Large intestine (tissue), 3 donors: ENCODE measurements at regions not wholly inside any gene's neighbourhood (a gene's known extent, or its start where the extent isn't known, plus 50 kb on each side); places are given as distances from the start of the nearest gene placed in this dataset.
"Not testable (repeated sequence)": the region's sequence is repeated elsewhere in the genome, so short reads cannot be mapped to it uniquely, and the experiment has no call there.

Experiments
- DNase-seq, 2 donors: peaks; one replicate each; pipeline versions ENCODE4 v3.0.0 to v3.0.0-alpha.2; 2013
- H3K27ac ChIP-seq: one replicate; pipeline ENCODE4 v1.5.1; 2013; ENCODE audit warnings: low read length
- H3K27me3 ChIP-seq: 2 replicates; pipeline ENCODE4 v1.6.1; 2013; ENCODE audit warnings: low read length; ENCODE audit not compliant: control insufficient read depth, insufficient read depth
- H3K36me3 ChIP-seq: 2 replicates; pipeline ENCODE4 v1.6.1; 2013; ENCODE audit warnings: low read length; ENCODE audit not compliant: control insufficient read depth, insufficient read depth
- H3K4me1 ChIP-seq: one replicate; pipeline ENCODE4 v1.6.1; 2013; ENCODE audit warnings: low read length; ENCODE audit not compliant: control insufficient read depth, insufficient read depth
- H3K4me3 ChIP-seq: one replicate; pipeline ENCODE4 v1.5.1; 2013; ENCODE audit warnings: low read length
- H3K9me3 ChIP-seq: one replicate; pipeline ENCODE4 v1.6.1; 2013; ENCODE audit warnings: mild to moderate bottlenecking, low read depth, low read length, moderate library complexity; ENCODE audit not compliant: control insufficient read depth
- WGBS: methylation state at CpG from one replicate; pipeline ENCODE4 v1.1.5; 2013; ENCODE audit warnings: low lambda C conversion rate; ENCODE audit not compliant: insufficient coverage; 5-methylcytosine and 5-hydroxymethylcytosine counted together

DNA sequence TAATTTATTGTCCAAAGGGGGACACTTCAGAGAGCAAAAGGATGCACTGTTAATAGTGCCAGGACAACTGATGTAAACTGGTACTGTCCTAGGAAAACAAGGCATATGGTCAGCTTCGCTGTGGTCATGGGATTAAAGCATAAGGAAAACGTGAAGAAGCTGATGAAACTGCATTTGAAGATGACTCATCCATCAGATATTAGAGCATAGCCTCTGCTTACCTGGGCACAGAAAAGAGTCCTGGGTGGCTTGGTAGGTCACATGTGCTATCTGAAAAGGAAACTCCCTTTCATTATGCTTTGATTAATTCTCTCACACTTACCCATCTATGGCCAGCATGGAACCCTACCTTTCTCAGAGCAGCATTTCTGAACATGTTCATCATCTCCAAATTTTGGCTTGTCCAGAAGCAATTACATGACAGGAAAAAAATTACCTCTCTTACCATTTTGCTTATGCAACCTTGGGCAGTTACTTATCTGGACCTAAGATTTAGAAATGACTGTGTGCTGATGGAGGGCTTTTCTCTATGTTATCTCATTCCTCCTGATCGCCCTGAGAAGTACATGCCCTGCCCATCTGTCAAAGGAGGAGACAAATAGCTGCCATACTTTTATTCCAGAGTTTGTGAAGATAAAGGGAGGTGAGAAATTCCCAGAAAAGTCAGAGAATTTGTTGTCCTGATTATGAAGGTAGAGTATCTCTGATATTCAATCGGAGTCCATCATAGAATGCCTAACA lies 275.3 kb upstream of the SLC14A2 start:
- no peaks in the 10 kb centered on the region for H3K36me3 ChIP-seq
- 100% methylated on average over 1 of the region's 4 CpGs for WGBS
- H3K9me3 ChIP-seq: no peaks in the 10 kb centered on the region
- no peak overlapping the region for H3K4me3 ChIP-seq
- no peaks in the 10 kb centered on the region for H3K27me3 ChIP-seq
- H3K27ac ChIP-seq: no peak overlapping the region
- peak in 1 of 2 donors; percentile 18 for DNase-seq
- no peaks in the 10 kb centered on the region for H3K4me1 ChIP-seq

DNA sequence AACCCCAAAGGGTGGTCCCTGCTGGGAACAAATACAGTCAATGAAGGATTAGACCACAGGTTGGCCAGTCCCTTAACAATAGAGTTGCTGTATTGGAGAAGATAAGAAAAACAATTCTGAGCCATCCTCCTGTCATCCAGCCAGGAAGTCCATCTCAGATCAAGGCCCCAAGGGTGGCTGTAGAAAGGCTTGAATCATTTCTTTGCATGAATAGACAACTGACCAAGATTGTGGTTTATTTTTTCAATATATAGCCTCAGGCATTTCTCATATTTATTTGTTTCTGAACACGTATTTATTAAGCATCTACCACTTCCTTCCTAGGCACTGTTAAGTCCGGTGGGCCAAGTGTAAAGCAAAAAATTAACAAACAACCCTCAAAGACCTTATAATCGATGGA lies 274.4 kb upstream of the SLC14A2 start:
- Histone ChIP-seq H3K4me1 (no peaks in the 10 kb centered on the region), H3K9me3 (no peaks in the 10 kb centered on the region), H3K36me3 (no peaks in the 10 kb centered on the region), H3K27ac (no peak overlapping the region), H3K4me3 (no peak overlapping the region), H3K27me3 (no peaks in the 10 kb centered on the region)
- DNase-seq: no peak
- WGBS: 80% methylated on average over 1 of the region's 3 CpGs

DNA sequence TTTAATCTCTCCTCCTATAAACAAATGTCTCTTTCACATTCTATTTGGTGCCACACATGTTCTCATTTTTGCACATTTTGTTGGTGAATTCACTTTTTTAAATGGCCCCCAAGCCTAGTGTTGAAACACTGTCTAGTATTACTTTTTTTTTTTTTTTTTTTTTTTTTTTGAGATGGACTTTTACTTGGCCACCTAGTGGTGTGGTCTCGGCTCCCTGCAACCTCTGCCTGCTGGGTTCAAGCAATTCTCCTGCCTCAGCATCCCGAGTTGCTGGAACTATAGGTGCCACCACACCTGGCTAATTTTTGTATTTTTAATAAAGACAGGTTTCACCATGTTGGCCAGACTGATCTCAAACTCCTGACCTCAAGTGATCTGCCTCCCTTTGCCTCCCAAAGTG lies 273.8 kb upstream of the SLC14A2 start:
- WGBS: no CpG with 5 or more reads among the region's 2 CpGs
- Histone ChIP-seq H3K9me3 (no peaks in the 10 kb centered on the region), H3K36me3 (no peaks in the 10 kb centered on the region), H3K27me3 (no peaks in the 10 kb centered on the region), H3K4me1 (no peaks in the 10 kb centered on the region), H3K4me3 (no peak overlapping the region), H3K27ac (no peak overlapping the region)
- no peak for DNase-seq

DNA sequence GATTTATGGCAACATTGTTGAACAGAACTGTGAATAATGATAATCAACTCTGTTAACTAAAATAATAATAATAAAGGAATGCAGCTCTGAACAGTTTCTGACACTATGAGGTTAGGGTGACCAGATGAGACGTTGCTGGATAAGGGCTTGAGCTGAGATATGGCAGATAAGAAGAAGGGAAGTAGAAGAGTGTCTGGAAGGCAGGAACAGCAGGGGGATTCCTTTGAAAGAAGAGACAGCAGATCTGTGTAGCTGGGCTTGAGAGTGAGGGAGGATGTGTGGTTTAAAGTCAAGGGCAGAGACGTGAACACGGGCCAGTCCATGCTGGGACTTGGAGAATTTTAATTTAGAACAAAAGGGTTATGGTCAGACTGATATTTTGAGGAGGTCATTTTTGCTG lies 273.1 kb upstream of the SLC14A2 start:
- H3K27ac ChIP-seq: no peak overlapping the region
- no peak overlapping the region for H3K4me3 ChIP-seq
- H3K36me3 ChIP-seq: no peaks in the 10 kb centered on the region
- H3K4me1 ChIP-seq: no peaks in the 10 kb centered on the region
- no peaks in the 10 kb centered on the region for H3K9me3 ChIP-seq
- DNase-seq: no peak
- WGBS: no CpG with 5 or more reads among the region's 3 CpGs
- H3K27me3 ChIP-seq: no peaks in the 10 kb centered on the region

DNA sequence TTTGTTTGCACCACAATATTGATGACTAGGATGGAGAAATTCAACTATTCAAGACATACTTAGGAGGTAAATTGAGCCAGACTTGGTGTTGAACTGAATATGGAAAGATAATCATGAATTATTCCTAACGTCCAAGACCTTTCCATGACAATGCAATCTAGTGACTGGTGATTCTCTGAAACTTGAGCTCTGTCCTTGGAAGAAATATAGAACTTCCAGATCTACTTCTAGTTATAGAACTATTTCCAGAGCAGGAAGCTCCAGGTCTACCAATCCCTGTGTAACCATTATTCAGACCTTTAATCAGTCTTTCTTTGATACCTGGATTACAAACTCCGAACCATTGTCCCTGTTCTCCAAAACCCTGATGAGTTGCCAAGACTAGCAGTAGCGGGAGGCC lies 272.6 kb upstream of the SLC14A2 start:
- WGBS: no CpG with 5 or more reads among the region's 3 CpGs

DNA sequence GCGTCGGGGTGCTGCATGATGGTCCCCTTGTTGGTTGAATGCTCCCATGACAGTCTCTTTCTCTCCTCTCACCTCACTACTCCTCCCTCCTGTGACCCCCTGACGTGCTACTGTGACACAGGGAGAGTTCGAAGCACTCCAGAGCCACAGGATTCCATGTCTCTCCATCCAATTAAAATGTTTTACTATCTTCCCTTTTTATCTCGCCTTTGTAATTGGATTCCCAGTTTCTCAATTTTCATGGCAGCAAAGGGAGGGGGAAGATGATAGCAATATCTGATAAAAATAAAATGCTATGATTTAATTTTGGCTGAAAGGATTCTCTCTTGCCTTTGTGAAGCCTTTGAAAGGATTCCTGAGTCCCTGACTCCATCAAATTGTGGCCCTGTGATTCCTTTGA lies 271.9 kb upstream of the SLC14A2 start:
- H3K36me3 ChIP-seq: no peaks in the 10 kb centered on the region
- H3K4me1 ChIP-seq: no peaks in the 10 kb centered on the region
- no peaks in the 10 kb centered on the region for H3K9me3 ChIP-seq
- 90% methylated on average over 3 of the region's 5 CpGs for WGBS
- H3K4me3 ChIP-seq: no peak overlapping the region
- no peaks in the 10 kb centered on the region for H3K27me3 ChIP-seq
- DNase-seq: no peak
- no peak overlapping the region for H3K27ac ChIP-seq

More for the DNA sequence above, 272.6 kb upstream of the SLC14A2 start:
- Histone ChIP-seq H3K36me3 (no peaks in the 10 kb centered on the region), H3K9me3 (no peaks in the 10 kb centered on the region), H3K4me3 (no peak overlapping the region), H3K27ac (no peak overlapping the region), H3K4me1 (no peaks in the 10 kb centered on the region), H3K27me3 (no peaks in the 10 kb centered on the region)
- no peak for DNase-seq

DNA sequence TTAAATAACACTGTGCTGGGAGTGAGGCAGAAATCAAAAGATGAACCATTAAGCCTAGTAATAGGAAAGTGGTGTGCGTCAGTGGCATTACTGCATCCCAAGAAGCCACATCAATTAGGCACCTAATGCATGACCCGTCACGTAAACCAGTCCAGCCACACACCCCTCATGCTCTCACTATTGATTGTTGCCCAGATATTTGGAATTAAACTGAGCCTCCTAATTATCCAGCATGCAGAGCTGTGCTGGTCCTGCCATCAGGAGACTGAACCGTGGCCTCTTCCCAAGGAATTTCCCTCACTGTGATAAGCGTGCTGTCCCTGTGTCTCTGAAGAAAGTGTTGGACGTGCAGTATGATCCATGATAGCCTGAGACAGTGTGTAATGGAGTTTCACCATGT lies 270.6 kb upstream of the SLC14A2 start:
- no CpG with 5 or more reads among the region's 6 CpGs for WGBS
- DNase-seq, H3K4me3 ChIP-seq, H3K27me3 ChIP-seq, H3K4me1 ChIP-seq, H3K36me3 ChIP-seq, H3K27ac ChIP-seq, H3K9me3 ChIP-seq: not testable (repeated sequence)

DNA sequence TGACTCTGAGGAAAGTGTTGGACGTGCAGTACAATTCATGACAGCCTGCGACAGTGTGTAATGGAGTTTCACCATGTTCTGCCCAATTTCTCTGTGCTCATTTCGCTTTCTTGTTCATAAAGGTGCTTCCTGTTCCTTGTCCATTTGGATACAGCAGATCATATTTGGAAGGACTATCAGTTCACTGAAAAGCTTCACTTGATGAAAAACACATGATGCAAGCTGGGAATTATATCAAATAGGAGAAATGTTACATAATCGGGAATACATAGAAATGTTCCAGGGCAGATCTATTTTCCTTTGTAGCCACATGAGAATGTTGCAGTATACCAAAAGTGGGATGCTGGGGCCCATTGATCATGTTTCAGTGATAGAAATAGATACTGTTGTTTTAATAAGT lies 266.3 kb upstream of the SLC14A2 start:
- DNase-seq: no peak
- Histone ChIP-seq H3K36me3 (no peaks in the 10 kb centered on the region), H3K27ac (no peak overlapping the region), H3K9me3 (no peaks in the 10 kb centered on the region), H3K27me3 (no peaks in the 10 kb centered on the region), H3K4me1 (peaks cover 6% of the 10 kb centered on the region), H3K4me3 (no peak overlapping the region)
- WGBS: 88% methylated on average over 3 of the region's 4 CpGs

DNA sequence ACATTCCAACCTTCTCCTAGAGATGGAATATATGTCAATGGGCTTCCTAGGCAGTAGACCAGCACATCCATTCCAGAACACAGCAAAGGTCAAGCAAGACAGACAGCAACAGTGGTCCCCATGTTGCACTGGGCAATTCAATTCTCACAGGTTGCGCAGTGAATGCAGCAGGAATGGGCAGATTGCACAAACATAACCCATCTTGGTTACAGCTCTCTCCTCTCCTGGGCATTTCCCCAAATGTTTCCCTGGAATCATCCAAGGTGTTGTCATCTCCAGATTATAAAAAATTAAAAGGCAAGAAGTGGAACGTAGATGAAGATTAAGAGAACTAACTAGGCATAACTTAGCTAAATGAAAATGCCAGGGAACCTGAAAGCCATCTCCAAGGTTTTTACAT lies 265.8 kb upstream of the SLC14A2 start:
- H3K27ac ChIP-seq: no peak overlapping the region
- WGBS: no CpG with 5 or more reads among the region's 2 CpGs
- no peaks in the 10 kb centered on the region for H3K9me3 ChIP-seq
- H3K27me3 ChIP-seq: no peaks in the 10 kb centered on the region
- H3K4me3 ChIP-seq: no peak overlapping the region
- H3K4me1 ChIP-seq: peaks cover 6% of the 10 kb centered on the region
- no peak for DNase-seq
- H3K36me3 ChIP-seq: no peaks in the 10 kb centered on the region

DNA sequence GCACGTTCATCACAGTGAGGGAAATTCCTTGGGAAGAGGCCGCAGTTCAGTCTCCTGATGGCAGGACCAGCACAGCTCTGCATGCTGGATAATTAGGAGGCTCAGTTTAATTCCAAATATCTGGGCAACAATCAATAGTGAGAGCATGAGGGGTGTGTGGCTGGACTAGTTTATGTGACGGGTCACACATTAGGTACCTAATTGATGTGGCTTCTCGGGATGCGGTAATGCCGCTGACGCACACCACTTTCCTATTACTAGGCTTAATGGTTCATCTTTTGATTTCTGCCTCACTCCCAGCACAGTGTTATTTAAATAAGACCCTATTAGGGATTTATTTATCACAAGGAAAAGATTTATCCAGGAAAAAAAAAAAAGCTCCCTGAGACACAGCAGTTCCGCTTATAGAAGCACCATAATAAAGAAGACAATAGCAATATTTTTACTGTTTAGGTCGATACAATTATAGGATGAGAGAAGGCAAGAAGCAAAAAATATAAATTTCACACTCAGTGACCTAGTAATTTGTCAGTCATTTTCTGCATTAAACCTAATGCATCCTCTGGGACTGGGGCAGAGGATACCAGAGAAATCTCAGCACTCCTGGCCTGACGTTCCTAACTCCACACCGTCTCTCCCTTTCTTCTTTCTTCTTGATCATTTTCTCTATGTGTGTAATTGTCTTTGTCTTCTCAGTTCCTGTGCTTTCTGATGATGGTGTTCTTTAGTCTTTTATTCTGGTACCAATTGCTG lies 264.7 kb upstream of the SLC14A2 start:
- Histone ChIP-seq H3K9me3 (no peaks in the 10 kb centered on the region), H3K4me1 (peaks cover 6% of the 10 kb centered on the region), H3K27ac (no peak overlapping the region), H3K4me3 (no peak overlapping the region), H3K27me3 (no peaks in the 10 kb centered on the region), H3K36me3 (no peaks in the 10 kb centered on the region)
- DNase-seq: no peak
- WGBS: 60% methylated on average over 1 of the region's 11 CpGs

DNA sequence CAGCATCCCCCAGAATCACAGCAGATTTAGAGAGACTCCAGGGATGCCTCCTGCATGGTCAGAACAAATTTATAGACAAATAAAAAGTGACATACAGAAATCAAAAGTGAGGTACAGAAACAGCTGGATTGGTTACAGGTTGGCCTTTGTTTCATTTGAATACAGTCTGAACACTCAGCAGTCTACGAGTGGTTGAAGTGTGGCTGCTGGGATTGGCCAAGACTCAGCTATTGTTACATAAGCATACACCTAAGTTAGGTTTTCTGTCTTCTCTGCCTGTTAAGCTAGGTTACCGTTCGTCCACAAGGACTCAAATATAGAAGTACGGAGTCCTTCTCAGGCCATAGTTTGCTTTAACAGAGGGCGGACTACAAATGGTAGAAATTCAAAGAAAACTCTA lies 262.4 kb upstream of the SLC14A2 start:
- WGBS: no CpG with 5 or more reads among the region's 5 CpGs
- no peaks in the 10 kb centered on the region for H3K9me3 ChIP-seq
- H3K27me3 ChIP-seq: no peaks in the 10 kb centered on the region
- H3K4me3 ChIP-seq: no peak overlapping the region
- no peaks in the 10 kb centered on the region for H3K36me3 ChIP-seq
- peak overlapping the region; percentile 34 for H3K27ac ChIP-seq
- peaks cover 13% of the 10 kb centered on the region for H3K4me1 ChIP-seq
- DNase-seq: no peak
